SK-N-SH treated with all-trans-retinoic acid at 6 μM for 48 hours (cell line): ENCODE measurements at regions not wholly inside any gene's neighbourhood (a gene's known extent, or its start where the extent isn't known, plus 50 kb on each side); places are given as distances from the start of the nearest gene placed in this dataset.

Experiments used
- ZC3H10 ChIP-seq: fragments of 250-450 bp; sonication (Bioruptor Pico); IDR thresholded peaks from 2 replicates; pipeline ENCODE4 v1.5.1; 2021; ENCODE audit warnings: mild to moderate bottlenecking, moderate library complexity
- ZFP30 ChIP-seq: fragments of 450-650 bp; formaldehyde crosslinking; IDR thresholded peaks from 2 replicates; pipeline ENCODE4 v1.5.0; 2022; ENCODE audit warnings: mild to moderate bottlenecking, moderate library complexity
- ZNF565 ChIP-seq: fragments of 450-650 bp; formaldehyde crosslinking; conservative IDR thresholded peaks from 2 replicates; pipeline ENCODE4 v1.5.0; 2020; ENCODE audit warnings: low read depth, mild to moderate bottlenecking, moderate library complexity
- ZNF70 ChIP-seq: fragments of 450-650 bp; formaldehyde crosslinking; IDR thresholded peaks from 2 replicates; pipeline ENCODE4 v1.5.0; 2020; ENCODE audit warnings: mild to moderate bottlenecking, moderate library complexity
- TF ChIP-seq, protein P1 (sequence below): fragments of 250-450 bp; sonication (Bioruptor Pico); IDR thresholded peaks from 2 replicates; pipeline ENCODE4 v1.8.0; 2020; ENCODE audit warnings: mild to moderate bottlenecking, moderate library complexity, borderline replicate concordance

DNA sequence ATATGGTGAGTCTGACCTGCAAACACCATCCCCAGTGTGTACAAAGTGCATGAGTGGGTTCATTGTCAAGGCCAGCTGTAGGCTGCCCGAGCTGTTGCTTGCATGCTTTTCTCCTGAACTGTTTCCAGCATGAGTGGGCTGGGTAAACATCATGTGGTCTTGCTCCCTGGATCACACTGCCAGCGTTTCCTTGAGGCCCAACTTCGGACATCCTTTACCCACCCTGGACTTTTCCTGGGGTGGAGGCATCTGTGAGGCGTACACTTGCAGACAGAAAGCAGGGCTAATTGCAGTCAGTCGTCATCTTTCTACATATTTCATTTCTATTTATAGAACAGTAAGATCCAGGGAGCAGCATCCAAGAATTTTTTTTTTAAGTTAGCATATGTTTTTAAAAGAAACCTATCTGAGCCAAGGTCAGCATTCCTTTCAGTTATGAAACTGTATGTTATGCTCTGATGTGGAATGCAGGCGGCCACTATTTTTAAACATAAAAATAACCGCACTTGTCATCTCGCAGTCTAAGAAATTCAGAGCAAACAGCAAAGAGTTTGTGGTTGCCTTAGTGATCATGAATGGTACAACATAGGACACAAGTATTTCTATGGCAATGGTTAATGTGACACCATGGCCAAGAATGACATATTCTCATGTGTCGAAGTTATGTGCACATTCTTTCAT lies 106.5 kb upstream of the DMRT1 start:
- TF ChIP-seq ZFP30 (CRISPR knock-in tag) (no peak), ZNF565 (CRISPR knock-in tag) (no peak), ZC3H10 (CRISPR knock-in tag) (no peak), ZNF70 (no peak)
- TF ChIP-seq, protein P1, sequence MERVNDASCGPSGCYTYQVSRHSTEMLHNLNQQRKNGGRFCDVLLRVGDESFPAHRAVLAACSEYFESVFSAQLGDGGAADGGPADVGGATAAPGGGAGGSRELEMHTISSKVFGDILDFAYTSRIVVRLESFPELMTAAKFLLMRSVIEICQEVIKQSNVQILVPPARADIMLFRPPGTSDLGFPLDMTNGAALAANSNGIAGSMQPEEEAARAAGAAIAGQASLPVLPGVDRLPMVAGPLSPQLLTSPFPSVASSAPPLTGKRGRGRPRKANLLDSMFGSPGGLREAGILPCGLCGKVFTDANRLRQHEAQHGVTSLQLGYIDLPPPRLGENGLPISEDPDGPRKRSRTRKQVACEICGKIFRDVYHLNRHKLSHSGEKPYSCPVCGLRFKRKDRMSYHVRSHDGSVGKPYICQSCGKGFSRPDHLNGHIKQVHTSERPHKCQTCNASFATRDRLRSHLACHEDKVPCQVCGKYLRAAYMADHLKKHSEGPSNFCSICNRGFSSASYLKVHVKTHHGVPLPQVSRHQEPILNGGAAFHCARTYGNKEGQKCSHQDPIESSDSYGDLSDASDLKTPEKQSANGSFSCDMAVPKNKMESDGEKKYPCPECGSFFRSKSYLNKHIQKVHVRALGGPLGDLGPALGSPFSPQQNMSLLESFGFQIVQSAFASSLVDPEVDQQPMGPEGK (CRISPR knock-in tag) = no peak
